OCI-M2 (cell line): ENCODE measurements at regions not wholly inside any gene's neighbourhood (a gene's known extent, or its start where the extent isn't known, plus 50 kb on each side); places are given as distances from the start of the nearest gene placed in this dataset.

Experiments used
- DNase-seq: peaks from one replicate; lab custom pipeline; 2025; ENCODE audit not compliant: unreplicated experiment; lab: John Stamatoyannopoulos, UW

DNA sequence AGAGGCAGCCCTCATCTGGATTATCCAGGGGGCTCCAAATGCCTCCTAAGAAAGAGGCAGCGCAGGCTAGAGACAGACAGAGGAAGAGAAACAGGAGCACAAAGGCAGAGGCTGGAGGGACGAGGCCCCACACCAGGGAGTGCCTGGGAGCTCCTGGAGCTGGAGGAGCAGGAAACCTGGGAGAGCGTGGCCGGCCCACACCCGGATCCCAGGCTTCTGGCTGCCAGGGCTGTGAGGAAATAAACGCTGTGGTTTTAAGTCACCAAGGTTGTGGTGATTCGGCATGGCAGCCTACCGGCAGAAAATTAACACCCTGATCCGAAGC, 165.5 kb downstream of the OLFM1 start:
- no peak for DNase-seq

DNA sequence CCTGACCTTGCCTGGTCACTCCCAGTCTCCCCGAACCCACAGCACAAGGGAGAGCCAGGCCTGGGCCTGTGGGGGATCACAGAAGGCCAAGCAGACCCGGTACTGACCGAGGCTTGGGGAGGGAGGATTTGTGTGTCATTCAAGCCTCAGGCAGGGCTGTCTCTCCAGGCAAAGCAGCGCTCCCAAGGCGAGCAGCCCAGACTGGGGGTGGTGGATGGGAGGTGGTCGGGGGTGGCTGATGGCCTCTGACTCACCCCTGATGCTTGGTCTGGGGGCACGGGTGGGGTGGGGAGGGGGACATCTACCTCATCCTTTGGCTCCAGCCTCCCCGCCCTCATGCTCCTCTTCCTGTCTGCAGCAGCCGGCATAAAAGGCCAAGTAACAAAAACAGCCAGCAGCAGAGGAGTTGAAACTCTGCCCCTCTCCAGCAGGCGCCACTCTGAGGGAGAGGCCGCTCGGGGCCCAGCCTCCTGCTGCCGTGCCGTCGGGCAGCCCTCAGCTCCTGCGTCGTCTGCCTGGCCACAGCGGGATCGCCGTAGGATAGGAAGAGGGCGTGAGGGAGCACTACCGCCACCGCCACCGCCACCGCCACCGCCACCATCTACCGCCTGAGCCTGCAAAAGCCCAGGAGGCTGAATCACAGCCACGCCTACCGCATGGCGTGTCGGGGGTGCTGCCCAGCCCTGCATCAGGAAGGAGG, 166.0 kb downstream of the OLFM1 start:
- no peak for DNase-seq

DNA sequence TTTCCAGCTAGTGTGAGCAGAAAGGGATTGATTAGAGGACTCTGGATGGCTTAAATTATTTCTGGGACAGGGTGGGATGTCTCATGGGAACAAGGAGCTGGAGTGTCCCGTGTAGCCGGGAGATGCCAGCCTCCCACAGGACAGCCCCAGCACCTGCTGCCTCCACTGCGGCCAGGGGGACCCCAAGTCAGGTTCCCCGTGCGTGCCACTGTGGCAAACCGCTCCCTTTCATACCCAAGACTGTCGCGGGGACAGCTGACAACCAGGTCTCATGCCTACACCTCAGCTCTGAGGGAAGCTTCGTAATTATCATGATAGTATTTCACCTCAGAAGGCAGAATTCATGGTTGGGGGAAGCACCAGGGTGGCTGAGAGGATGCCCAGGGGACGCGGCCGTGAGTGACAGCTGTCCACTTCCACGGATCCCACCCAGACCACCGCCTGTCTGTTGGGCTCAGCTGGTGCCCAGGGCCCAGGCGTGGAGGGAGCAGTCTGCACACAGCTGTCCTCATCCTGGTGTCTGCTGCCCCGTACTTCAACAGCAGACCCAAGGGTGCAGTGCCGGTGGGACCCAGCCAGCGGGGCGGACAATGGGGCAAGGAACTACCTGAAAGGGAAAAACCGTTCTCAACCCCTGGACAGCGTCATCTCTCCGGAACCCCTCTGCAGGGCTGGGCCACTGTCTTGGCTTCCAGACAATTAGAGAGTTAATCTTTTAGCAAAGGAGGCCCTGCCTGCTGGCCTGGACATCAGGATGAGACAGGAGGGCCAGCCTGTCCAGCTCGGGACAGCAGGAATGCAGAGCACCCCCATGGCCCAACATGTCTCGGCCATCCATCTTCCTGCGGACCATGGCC, 166.9 kb downstream of the OLFM1 start:
- DNase-seq = no peak

DNA sequence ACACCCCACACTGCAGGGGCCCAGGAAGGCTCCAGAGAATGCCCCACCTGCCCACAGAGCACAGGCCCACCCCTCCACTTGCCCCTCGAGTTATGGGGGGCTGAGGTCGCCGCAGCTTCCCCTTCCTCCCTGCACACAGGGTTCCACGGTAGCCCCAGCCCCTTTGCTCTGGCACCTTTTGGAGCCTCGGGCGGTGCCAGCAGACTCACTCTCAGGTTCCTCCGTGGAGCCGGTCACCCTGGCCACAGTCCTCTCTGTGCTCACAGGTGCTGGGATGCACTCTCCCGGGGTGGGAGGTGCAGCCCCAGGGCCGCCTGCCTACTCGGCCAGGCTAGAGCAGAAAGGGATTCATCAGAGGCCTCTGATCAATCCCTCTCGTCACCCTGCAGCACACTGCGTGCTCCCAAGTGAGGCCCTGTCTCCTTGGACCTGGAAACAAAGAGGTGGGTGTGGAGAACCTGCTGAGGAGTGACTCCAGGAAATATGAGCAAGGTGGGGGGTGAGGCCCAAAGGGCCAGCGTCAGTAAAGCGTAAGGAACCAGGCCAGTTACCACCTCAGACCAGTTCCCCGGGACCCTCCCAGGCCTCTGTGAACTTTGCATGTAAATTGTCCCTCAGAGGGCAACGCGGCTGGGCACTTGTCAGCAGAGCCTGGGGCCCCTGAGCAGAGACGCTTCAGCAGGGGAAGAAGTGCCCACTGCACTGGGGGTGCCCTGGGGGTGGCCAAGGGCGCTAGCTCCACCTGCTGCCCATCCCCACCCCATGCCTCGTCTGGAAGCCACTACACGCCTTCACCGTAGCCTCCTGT, 167.8 kb downstream of the OLFM1 start:
- no peak for DNase-seq

DNA sequence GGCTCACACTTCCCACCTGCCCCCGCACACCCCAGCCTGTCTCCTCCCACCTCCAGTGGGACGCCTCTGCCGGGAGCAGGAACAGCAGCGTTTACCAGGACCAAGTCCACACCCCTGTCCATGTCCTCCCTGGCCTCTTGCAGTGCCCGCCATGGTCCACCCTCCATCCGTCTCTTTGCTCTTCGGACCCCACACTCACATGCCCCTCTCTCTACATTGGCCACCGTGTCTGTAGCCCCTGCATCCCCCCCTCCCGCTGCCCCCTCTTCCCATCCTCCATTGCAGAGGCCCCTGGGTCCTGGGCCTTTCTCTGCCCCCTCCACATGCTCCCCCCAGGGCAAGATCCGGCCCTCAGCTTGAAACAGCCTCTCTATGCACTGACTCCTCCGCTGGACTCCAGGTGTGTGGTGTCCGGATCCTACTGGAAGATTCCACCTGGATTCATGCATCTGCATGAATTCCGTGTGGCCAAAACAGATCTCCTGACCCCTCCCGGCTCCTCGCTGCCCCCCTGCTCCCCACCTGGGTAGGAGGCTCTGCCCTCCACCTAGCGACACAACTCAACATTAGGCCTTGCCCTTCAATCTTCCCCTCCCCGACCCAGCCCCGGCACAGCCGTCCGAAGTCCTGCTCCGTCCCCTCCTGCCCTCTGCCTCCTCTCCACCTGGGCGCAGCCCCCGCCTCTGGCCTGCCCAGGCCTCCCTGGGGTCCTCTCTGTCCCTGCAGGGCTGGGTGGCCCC, 168.5 kb downstream of the OLFM1 start:
- no peak for DNase-seq

DNA sequence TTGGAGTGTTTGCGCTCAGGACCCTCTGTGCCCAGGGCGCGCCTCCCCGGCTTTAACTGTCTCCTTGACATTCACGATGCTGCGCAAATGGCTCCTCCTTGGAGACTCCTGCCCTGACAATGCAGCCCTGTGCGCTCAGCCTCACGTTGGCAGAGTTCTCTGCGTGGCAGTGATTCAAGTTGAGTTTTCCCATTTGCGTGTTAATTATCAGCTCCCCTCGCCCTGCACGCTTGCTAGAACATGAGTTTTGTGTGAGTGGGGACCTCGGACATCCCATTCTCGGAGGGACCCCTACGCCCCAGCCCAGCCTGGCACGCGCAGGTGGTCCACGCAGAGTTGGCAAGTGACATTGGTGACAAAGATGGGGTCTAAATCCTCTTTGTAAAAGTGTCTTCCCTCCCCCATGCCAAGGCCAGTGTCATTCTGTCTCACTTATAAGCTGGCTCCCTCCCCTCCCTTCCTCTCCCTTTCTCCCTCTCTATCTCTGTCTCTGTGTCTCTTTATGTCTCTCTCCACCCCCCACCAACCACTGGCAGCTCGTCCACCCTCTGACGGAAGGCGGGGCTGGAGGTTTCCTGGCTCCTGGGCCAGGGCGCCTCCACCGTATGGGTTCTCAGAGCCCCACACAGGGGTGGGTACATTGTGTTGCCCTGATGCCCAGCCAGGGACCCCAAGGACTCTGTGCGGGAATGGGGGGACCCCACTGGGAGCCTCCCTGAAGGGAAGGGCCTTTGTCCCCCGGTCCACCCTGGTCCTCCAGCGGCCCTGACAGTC, 169.3 kb downstream of the OLFM1 start:
- DNase-seq = no peak

DNA sequence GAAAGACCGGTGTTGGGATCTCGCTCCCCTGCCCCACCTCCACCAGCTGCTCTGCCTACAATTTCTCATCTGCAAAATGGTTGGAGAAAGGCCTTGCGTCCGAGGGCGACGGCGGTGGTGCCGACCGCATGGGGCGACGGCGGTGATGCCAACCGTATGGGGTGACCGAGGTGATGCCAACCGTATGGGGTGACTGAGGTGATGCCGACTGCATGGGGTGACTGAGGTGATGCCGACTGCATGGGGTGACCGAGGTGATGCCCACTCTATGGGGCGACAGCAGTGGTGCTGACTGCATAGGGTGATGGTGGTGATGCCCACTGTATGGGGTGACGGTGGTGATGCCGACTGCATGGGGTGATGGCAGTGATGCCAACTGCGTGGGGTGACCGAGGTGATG, 171.0 kb downstream of the OLFM1 start:
- DNase-seq = no peak

DNA sequence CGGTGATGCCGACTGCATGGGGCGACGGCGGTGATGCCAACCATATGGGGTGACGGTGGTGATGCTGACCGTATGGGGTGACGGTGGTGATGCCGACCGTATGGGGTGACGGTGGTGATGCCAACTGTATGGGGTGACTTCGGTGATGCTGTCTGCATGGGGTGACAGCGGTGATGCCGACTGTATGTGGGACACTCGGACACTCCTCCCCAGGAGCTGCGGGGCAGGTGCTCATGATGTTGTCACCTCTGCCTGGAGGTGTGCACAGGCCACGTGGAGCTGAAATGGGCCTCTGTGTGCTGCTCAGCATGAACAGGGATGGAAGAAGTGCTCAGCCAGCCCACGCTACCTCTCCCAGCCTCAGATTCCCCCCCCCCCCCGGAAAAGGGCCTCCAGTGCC, 171.8 kb downstream of the OLFM1 start:
- DNase-seq = no peak

DNA sequence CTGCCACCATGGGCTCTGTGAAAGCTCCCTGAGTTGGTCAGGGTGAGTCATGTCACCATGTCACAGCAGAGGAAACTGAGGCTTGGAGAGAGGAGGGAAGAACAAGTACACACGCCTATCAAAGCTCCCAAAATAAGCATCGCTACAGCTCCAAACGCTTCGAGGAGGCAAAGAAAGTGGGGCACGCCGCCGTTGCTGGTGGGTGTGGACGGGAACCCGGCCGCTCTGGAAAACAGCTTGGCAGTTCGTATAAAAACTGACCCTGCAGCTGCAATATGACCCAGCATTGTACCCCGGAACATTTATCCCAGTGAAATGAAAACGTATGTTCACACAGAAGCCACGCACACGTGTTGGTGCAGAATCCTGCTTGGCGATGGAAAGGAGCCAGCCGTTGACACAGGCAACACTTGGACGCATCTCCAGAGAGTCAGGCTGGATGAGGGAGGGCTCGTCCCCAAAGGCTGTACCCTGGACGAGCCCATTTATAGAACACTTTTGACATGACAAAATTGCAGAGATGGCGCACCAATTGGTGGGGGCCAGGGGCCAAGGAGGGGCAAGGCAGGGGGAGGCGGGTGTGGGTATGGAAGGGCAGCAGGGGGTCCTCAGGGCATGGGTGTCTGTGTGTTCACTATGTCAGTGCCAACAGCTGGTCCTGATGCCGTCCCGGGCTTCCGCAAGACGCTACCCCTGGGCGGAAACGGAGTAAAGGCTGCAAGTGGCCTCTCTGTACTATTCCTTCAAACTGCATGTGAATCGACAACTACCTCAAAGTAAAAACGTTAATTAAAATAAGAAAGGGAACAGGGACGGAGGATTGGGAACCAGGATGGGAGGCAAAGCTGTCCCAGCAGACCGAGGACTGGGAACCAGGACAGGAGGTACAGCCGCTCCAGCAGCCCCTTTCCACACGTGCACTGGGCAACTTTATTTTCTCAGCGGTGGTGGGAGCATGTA, 173.0 kb downstream of the OLFM1 start:
- DNase-seq = no peak

DNA sequence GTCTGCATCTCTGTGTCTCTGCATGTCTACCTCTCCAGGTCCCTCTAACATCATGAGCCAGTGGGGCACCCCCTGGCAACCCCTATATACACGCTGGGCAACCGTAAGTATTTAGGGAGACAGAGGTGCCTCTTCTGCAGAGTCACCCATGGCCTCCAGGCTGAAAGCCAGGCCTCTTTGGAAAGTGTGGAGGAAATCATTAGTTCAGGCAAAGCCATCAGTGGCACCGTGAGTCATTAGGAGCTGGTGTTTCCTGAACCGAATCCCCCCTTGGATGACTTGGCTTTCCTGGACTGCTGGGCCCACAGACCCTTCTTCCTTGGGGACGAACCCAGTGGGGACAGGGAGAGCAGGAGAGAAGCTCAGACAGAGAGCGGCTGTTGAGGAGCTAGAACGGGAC, 174.8 kb downstream of the OLFM1 start:
- no peak for DNase-seq

DNA sequence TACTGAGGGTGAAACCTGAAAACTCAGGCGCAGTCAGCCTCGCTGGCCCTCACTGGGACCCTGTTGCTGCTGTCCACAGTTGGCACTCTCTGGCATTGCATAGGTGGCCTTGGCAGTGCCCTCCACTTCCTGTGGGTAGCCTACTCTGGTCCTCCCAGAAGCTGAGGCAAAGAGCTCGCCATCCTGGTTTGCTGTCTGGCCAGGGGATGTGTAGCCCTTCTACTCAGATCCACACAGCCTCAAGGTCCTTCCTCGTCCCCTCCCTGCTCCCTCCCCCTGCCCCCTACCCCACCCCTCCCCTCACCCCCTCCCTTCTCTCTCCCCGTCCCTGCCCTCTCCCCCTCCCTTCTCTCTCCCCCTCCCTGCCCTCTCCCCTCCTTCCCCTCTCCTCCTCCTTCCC, 176.0 kb downstream of the OLFM1 start:
- DNase-seq = no peak

DNA sequence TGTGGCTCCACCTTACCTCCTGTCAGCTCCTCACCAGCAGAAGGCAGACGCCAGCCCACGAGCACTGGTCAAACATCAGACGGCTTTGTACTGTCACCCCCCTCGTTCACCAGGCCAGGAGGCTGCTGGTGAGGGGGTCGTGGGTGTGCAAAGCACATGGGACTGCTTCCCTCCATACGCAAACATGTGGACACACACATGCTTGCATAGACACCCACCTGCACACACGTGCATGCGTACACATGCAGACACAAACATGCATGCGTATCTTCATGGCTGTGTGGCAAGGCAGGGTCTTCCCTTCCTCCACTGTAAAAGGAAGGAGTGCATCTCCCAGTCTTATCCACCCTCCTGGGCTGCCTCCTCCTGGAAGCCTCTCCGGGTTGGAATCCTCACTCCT, 178.5 kb downstream of the OLFM1 start:
- no peak for DNase-seq

DNA sequence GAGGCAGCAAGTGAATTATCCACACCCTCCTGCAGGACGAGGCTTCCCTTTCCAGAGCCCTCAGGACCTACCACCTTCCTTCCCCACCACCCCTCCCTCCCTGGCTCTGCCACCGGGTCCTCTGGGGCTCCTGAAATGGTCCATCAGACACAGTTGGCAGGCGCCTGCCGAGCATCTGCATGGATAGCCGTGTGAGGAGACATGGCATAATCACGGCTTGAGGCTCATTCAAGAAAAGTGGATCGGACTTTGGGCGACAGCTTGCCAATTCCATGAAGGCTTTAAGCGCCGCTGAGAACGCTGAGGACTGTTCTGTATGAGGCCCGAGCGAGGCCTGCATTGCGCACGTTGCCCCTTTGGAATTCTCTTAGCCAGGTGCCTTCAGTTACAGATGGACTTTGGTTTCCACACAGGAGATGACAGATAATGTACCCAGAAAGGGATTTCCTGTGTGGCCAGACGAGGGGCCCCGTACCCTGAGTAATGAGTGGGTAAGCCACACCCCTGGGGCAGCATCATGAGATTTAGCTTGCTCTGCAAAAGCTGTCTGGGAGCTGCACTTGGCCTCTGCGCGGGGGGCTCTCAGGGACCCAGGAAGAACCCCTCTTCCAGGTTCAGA, 179.8 kb downstream of the OLFM1 start:
- no peak for DNase-seq

DNA sequence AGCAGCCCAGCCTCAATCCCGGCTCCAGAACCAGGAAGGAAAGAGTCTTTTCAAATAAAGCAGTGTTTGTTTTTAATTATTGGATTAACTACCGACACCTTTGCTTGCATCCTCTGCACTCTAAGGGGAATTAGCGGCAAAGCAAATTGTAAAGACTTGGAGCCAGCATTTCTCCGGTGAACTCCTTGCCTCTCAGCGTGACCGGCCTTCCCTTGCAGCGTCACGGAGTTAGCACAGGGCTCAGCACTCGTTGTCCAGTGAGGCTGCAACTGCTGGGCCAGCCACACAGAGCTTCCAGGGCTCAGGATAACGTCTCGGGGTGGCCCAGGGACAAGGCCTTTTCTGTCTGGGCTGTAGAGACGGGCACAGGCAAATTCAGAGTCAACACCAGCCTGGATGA, 180.6 kb downstream of the OLFM1 start:
- DNase-seq = no peak

DNA sequence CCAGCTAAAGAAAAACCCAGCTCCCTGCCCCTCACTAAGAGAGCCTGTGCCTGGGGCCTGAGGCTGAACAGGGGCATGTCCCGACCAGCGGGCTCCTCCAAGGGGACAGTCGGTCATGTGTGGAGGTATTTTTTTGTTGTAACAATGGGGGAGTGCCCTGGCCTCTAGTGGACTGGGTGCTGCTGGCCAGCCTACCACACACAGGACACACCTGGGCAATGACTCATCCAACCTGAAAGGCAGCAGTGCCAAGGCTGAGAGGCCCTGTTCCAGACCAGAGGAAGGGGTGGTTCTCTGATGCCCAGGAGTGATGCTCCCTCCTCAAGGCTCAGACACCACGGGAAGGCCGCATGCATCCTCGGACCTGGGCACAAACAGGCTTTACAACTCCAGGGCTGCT, 181.5 kb downstream of the OLFM1 start:
- no peak for DNase-seq

DNA sequence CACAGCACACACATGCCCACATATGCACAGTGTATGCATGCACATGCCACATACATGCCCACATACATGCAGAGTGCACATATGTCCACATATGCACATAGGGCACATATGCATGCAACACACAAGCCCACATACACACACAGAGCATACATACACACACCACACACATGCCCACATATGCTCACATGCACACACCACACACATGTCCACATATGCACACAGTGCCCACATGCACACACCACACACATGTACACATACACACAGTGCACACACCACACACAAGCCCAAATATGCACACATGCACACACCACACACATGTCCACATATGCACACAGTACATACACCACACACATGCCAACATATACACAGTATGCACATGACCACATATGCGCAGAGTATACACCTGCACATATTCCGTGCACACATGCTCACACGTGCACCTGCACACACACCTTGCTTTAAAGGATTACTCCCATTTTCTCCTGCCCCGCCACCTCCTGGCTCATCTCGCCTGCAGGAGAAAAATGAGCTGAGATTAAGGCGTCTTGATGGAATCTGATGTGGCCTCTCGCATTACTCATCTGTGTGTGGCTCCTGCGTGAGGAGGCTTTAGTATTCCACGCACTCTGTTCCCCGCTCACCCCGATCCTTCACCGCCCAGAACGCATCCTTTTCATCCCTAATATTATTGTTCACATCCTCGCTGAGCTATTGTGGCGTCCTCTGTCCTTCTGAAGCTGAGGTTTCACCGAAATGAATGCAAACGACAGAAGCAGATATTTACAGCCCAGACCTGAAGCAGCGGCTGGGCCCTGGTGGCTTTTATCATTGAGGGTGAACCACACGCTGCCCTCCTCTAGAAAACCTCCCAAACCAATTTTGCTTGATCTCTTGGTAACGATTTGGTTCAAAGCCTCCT, 182.7 kb downstream of the OLFM1 start:
- DNase-seq = no peak

DNA sequence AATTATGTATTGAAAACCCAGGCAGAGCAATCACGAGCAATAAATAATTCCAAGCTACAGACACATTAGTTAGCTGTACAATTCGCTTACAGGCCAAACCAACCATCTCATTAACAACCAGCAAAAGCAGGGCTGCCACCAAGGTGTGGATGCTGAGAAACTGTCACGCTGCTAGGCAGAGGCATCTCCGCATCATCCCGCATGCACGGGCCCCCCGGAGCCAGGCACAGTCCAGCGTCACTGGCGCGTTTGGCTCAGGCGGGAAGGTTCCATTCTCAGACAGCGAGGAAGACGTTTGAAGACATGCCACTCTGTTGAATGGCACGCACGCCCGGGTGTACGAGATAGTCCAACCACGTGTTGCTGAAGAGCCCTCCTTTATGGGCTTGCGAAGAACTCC, 184.0 kb downstream of the OLFM1 start:
- no peak for DNase-seq

DNA sequence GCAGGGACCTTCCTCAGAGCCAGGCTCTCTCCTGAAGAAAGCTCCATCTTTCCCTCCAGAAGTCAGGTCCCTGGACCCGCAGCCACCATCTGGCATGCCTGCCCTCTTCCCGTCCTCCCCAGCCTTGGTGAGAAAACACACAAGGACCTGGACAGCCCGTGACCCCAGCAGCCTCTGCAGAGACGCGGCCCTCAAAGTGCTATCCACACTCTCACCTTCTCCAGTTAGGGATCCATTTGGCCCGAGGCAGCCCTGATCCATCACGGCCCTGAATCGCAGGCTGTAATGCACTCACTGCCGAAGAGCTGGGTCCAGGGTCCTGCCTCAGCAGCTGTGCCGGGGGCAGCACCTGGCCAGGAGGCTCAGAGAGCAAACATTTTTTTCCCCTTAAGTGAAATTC, 185.1 kb downstream of the OLFM1 start:
- no peak for DNase-seq
